ENCODE measurements at regions not wholly inside any gene's neighbourhood (a gene's known extent, or its start where the extent isn't known, plus 50 kb on each side); places are given as distances from the start of the nearest gene placed in this dataset.

DNA sequence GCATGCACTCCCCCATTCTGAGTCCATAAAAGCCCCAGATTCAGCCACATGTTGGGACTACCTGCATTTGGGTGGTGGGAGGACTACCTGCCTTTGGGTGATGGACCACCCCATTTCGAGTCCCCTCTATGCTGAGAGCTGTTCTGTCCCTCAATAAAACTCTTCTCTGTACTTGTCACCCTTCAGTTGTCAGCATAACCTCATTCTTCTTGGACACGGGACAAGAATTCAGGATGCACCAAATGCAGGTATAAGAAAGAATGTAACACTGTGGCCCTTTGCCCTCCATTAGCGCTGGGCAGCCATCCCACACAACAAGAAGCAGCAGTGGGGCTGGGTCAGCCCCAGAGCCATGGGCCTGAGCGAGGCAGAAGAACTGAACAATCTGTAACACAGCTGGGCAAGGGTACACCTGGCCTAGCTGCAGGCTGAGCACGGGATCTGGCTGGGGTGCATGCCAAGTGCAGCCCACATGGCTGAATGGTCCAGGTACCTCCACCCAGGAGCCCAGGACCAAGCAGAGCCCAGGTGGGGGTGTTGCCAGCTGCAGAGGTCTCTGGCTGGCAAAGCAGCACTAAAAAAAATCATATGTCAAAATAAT lies 1344.3 kb upstream of the LRRTM3 start:
- peaks cover 15% of the 10 kb centered on the region for H3K9me3 ChIP-seq (ENCODE audit: low read depth, low read length, poor library complexity, severe bottlenecking)
- no peaks in the 10 kb centered on the region for H3K4me1 ChIP-seq (ENCODE audit: insufficient read depth, low read length, poor library complexity, severe bottlenecking)
- no TSS peak for BruUV-seq (replicated peaks)
- no peaks in the 10 kb centered on the region for H3K36me3 ChIP-seq (ENCODE audit: insufficient read depth, low read length, poor library complexity, severe bottlenecking)
- POLR2A ChIA-PET (ENCODE audit: low non-redundant PET) = no interaction called here
- DNase-seq (ENCODE audit: low spot score) = no peak
- TF ChIP-seq, protein P1, sequence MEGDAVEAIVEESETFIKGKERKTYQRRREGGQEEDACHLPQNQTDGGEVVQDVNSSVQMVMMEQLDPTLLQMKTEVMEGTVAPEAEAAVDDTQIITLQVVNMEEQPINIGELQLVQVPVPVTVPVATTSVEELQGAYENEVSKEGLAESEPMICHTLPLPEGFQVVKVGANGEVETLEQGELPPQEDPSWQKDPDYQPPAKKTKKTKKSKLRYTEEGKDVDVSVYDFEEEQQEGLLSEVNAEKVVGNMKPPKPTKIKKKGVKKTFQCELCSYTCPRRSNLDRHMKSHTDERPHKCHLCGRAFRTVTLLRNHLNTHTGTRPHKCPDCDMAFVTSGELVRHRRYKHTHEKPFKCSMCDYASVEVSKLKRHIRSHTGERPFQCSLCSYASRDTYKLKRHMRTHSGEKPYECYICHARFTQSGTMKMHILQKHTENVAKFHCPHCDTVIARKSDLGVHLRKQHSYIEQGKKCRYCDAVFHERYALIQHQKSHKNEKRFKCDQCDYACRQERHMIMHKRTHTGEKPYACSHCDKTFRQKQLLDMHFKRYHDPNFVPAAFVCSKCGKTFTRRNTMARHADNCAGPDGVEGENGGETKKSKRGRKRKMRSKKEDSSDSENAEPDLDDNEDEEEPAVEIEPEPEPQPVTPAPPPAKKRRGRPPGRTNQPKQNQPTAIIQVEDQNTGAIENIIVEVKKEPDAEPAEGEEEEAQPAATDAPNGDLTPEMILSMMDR (conservative IDR thresholded peaks at IDR 0.05; ENCODE audit: low read depth, low read length) = no peak
- TF ChIP-seq EZH2 (IDR thresholded peaks at IDR 0.05; ENCODE audit: borderline replicate concordance, low read depth, low read length, poor library complexity, severe bottlenecking) = no peak
- H3K27ac ChIP-seq (ENCODE audit: low read depth, low read length, poor library complexity, severe bottlenecking) = no peak overlapping the region
- no peaks in the 10 kb centered on the region for H3K27me3 ChIP-seq (replicated peaks; ENCODE audit: insufficient read depth, low read depth, low read length, poor library complexity)
- intact Hi-C loops (cut with micrococcal nuclease; ENCODE audit: unreplicated experiment) = no loop called here
- no peak overlapping the region for H3K4me3 ChIP-seq (ENCODE audit: low read depth, low read length, poor library complexity, severe bottlenecking)
- CTCF ChIA-PET = no interaction called here

DNA sequence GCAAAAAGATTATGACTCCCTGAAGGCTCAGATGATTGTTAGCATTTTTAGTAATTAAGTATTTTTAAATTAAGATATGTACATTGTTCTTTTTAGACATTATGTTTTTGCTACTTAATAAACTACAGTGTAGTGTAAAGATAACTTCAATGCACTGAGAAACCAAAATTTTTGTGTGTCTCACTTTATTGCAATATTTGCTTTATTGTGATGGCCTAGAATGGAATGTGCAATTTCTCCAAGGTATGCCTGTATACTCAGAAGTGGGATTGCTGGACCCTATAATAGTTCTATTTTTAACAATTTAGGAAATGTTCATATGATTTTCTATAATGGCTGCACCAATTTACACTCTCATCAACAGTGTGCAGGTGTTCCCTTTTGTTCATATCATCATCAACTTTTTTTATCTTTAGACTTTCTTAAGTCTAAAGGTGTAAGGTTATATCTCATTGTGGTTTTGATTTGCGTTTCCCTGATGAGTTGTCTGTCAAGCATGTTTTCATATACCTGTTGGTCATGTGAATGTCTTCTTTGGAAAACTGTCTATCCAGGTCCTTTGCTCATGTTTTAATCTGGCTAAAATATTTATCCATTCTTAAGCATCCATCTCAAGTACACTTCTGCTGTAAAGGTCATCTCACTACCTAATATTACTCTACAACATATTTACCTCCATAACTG lies 1323.5 kb upstream of the LRRTM3 start:
- H3K4me1 ChIP-seq (ENCODE audit: insufficient read depth, low read length, poor library complexity, severe bottlenecking) = no peaks in the 10 kb centered on the region
- no TSS peak for BruUV-seq (replicated peaks)
- H3K9me3 ChIP-seq (ENCODE audit: low read depth, low read length, poor library complexity, severe bottlenecking) = no peaks in the 10 kb centered on the region
- ChIA-PET POLR2A (ENCODE audit: low non-redundant PET) (no interaction called here), CTCF (no interaction called here)
- TF ChIP-seq, protein P1 (conservative IDR thresholded peaks at IDR 0.05; ENCODE audit: low read depth, low read length) = no peak
- TF ChIP-seq EZH2 (IDR thresholded peaks at IDR 0.05; ENCODE audit: borderline replicate concordance, low read depth, low read length, poor library complexity, severe bottlenecking) = no peak
- intact Hi-C loops (cut with micrococcal nuclease; ENCODE audit: unreplicated experiment) = no loop called here
- no peaks in the 10 kb centered on the region for H3K36me3 ChIP-seq (ENCODE audit: insufficient read depth, low read length, poor library complexity, severe bottlenecking)
- no peak overlapping the region for H3K4me3 ChIP-seq (ENCODE audit: low read depth, low read length, poor library complexity, severe bottlenecking)
- no peak overlapping the region for H3K27ac ChIP-seq (ENCODE audit: low read depth, low read length, poor library complexity, severe bottlenecking)
- H3K27me3 ChIP-seq (replicated peaks; ENCODE audit: insufficient read depth, low read depth, low read length, poor library complexity) = no peaks in the 10 kb centered on the region
- no peak for DNase-seq (ENCODE audit: low spot score)

DNA sequence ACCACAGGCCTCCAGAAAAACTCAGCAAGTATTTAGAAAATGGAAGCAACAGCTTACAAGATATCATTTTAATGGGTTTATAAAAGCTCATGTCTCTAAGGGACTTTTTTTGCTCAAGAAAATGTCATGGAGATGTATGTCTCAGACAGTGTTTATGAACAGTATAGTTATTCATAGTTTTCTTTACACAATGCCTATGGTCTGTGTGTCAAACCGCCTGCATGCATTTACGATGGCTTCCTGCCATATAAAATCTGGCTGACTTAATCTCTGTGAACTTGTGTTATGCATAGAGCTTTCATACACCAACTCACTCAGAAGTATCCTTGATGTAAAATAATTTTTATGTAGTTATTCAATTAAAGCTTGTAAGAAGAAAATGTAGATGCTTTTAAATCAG lies 1314.2 kb upstream of the LRRTM3 start:
- no peaks in the 10 kb centered on the region for H3K27me3 ChIP-seq (replicated peaks; ENCODE audit: insufficient read depth, low read depth, low read length, poor library complexity)
- no peak overlapping the region for H3K4me3 ChIP-seq (ENCODE audit: low read depth, low read length, poor library complexity, severe bottlenecking)
- H3K9me3 ChIP-seq (ENCODE audit: low read depth, low read length, poor library complexity, severe bottlenecking) = peaks cover 4% of the 10 kb centered on the region
- no peaks in the 10 kb centered on the region for H3K36me3 ChIP-seq (ENCODE audit: insufficient read depth, low read length, poor library complexity, severe bottlenecking)
- CTCF ChIA-PET = no interaction called here
- no peaks in the 10 kb centered on the region for H3K4me1 ChIP-seq (ENCODE audit: insufficient read depth, low read length, poor library complexity, severe bottlenecking)
- POLR2A ChIA-PET (ENCODE audit: low non-redundant PET) = no interaction called here
- H3K27ac ChIP-seq (ENCODE audit: low read depth, low read length, poor library complexity, severe bottlenecking) = no peak overlapping the region
- DNase-seq (ENCODE audit: low spot score) = no peak
- intact Hi-C loops (cut with micrococcal nuclease; ENCODE audit: unreplicated experiment) = no loop called here
- TF ChIP-seq EZH2 (IDR thresholded peaks at IDR 0.05; ENCODE audit: borderline replicate concordance, low read depth, low read length, poor library complexity, severe bottlenecking) = no peak
- TF ChIP-seq, protein P1 (conservative IDR thresholded peaks at IDR 0.05; ENCODE audit: low read depth, low read length) = no peak
- BruUV-seq (replicated peaks) = no TSS peak

All from A673 (cell line).